ENCODE measurements at regions not wholly inside any gene's neighbourhood (a gene's known extent, or its start where the extent isn't known, plus 50 kb on each side); places are given as distances from the start of the nearest gene placed in this dataset.

DNA sequence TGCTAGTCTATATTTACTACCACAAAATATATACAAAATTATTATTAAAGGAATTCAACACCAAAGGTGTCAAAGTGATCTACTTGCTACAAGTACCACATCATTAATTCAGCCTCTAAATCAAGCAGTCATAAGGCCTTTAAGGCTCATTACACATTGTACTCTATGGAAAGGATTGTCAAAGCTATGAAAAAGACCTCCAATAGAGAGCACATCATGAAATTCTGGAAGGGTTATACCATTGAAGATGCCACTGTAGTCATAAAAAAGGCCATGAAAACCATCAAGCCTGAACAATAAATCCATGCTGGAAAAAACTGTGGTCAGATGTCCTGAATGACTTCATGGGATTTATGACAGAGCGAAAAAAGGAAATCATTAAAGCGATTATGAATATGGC is 708.0 kb upstream of the FAM174A start (continued):
- TF ChIP-seq RBBP5 (IDR thresholded peaks at IDR 0.05; ENCODE audit: borderline replicate concordance, low read depth, low read length), result no peak
- TF ChIP-seq SP4 (IDR thresholded peaks at IDR 0.05; ENCODE audit: low read length), result no peak
- TF ChIP-seq SIX5 (IDR thresholded peaks at IDR 0.05; ENCODE audit: low read depth, low read length), result no peak

All from H1 (cell line).